ENCODE measurements at regions not wholly inside any gene's neighbourhood (a gene's known extent, or its start where the extent isn't known, plus 50 kb on each side); places are given as distances from the start of the nearest gene placed in this dataset.

- Histone ChIP-seq H4K20me1 (ENCODE audit: low read depth, low read length) (no peaks in the 10 kb centered on the region), H3K4me2 (ENCODE audit: low read depth, low read length, poor library complexity, severe bottlenecking) (no peak overlapping the region), H3K4me3 (ENCODE audit: insufficient read depth, low read length, poor library complexity, severe bottlenecking) (no peak overlapping the region), H3K27ac (ENCODE audit: low read depth, low read length) (no peak overlapping the region), H3F3A (ENCODE audit: insufficient read depth) (no peaks in the 10 kb centered on the region), H3K79me2 (ENCODE audit: insufficient read depth, low read length) (no peaks in the 10 kb centered on the region), H3K9me2 (replicated peaks; ENCODE audit: insufficient read depth, low read length) (no peaks in the 10 kb centered on the region), H3K36me3 (ENCODE audit: low read length) (no peaks in the 10 kb centered on the region), H3K9ac (ENCODE audit: low read length) (no peak overlapping the region), H3K9me3 (ENCODE audit: insufficient read depth, low read length) (no peaks in the 10 kb centered on the region), H2AFZ (ENCODE audit: low read depth, low read length, severe bottlenecking) (no peak overlapping the region), H3K27me3 (ENCODE audit: low read length) (no peaks in the 10 kb centered on the region)
- TF ChIP-seq CTCF (IDR thresholded peaks at IDR 0.05; ENCODE audit: insufficient read depth, low read length, poor library complexity, severe bottlenecking) (no peak), EZH2phosphoT487 (conservative IDR thresholded peaks at IDR 0.05; ENCODE audit: low read length) (no peak)
Observed at GRCh38 chr20:60762386-60762785, 489.7 kb upstream of the CDH4 start.

GRCh38 chr20:60764328-60764727, 487.7 kb upstream of the CDH4 start:
- H3K79me2 ChIP-seq (ENCODE audit: insufficient read depth, low read length): no peaks in the 10 kb centered on the region
- H3F3A ChIP-seq (ENCODE audit: insufficient read depth): no peaks in the 10 kb centered on the region
- TF ChIP-seq EZH2phosphoT487 (conservative IDR thresholded peaks at IDR 0.05; ENCODE audit: low read length) (no peak), CTCF (IDR thresholded peaks at IDR 0.05; ENCODE audit: insufficient read depth, low read length, poor library complexity, severe bottlenecking) (no peak)
- no peaks in the 10 kb centered on the region for H4K20me1 ChIP-seq (ENCODE audit: low read depth, low read length)
- H3K4me2 ChIP-seq (ENCODE audit: low read depth, low read length, poor library complexity, severe bottlenecking): no peak overlapping the region
- no peaks in the 10 kb centered on the region for H3K9me3 ChIP-seq (ENCODE audit: insufficient read depth, low read length)
- no peaks in the 10 kb centered on the region for H3K9me2 ChIP-seq (replicated peaks; ENCODE audit: insufficient read depth, low read length)
- no peak overlapping the region for H3K4me3 ChIP-seq (ENCODE audit: insufficient read depth, low read length, poor library complexity, severe bottlenecking)
- no peaks in the 10 kb centered on the region for H3K27me3 ChIP-seq (ENCODE audit: low read length)
- no peak overlapping the region for H2AFZ ChIP-seq (ENCODE audit: low read depth, low read length, severe bottlenecking)
- no peak overlapping the region for H3K9ac ChIP-seq (ENCODE audit: low read length)
- H3K36me3 ChIP-seq (ENCODE audit: low read length): no peaks in the 10 kb centered on the region
- H3K27ac ChIP-seq (ENCODE audit: low read depth, low read length): no peak overlapping the region

- no peak overlapping the region for H2AFZ ChIP-seq (ENCODE audit: low read depth, low read length, severe bottlenecking)
- H3K27me3 ChIP-seq (ENCODE audit: low read length): no peaks in the 10 kb centered on the region
- no peaks in the 10 kb centered on the region for H3F3A ChIP-seq (ENCODE audit: insufficient read depth)
- H3K36me3 ChIP-seq (ENCODE audit: low read length): no peaks in the 10 kb centered on the region
- no peak overlapping the region for H3K4me2 ChIP-seq (ENCODE audit: low read depth, low read length, poor library complexity, severe bottlenecking)
- no peaks in the 10 kb centered on the region for H3K9me3 ChIP-seq (ENCODE audit: insufficient read depth, low read length)
- no peaks in the 10 kb centered on the region for H4K20me1 ChIP-seq (ENCODE audit: low read depth, low read length)
- no peaks in the 10 kb centered on the region for H3K9me2 ChIP-seq (replicated peaks; ENCODE audit: insufficient read depth, low read length)
- TF ChIP-seq EZH2phosphoT487 (conservative IDR thresholded peaks at IDR 0.05; ENCODE audit: low read length) (no peak), CTCF (IDR thresholded peaks at IDR 0.05; ENCODE audit: insufficient read depth, low read length, poor library complexity, severe bottlenecking) (no peak)
- no peak overlapping the region for H3K9ac ChIP-seq (ENCODE audit: low read length)
- H3K79me2 ChIP-seq (ENCODE audit: insufficient read depth, low read length): no peaks in the 10 kb centered on the region
- no peak overlapping the region for H3K4me3 ChIP-seq (ENCODE audit: insufficient read depth, low read length, poor library complexity, severe bottlenecking)
- no peak overlapping the region for H3K27ac ChIP-seq (ENCODE audit: low read depth, low read length)
Observed at GRCh38 chr20:60764771-60765170, 487.3 kb upstream of the CDH4 start.
